ENCODE measurements at regions not wholly inside any gene's neighbourhood (a gene's known extent, or its start where the extent isn't known, plus 50 kb on each side); places are given as distances from the start of the nearest gene placed in this dataset.

DNA sequence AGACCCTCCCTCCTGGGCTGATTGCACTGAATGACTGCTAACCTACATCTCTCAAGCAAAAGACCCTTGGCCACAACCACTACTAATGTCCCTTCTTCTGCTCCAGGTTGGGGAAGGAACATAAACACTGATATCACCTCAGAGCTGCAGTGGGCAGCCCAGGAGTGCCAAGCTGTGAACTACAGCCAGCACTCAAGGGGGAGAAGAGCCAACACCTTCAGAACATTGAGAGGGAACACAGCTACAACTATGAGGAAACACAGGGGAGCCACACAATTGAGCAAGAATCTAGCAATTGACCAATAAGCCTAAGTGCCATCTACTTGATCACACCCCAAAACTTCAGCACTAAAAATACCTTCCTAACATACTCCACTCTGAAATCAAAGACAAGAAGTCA is 222.8 kb downstream of the SPATA18 start:
- Histone ChIP-seq H3K4me3 (replicated peaks; ENCODE audit: insufficient read depth, low read length) (no peak overlapping the region), H3K27me3 (ENCODE audit: insufficient read depth, poor library complexity, severe bottlenecking) (no peaks in the 10 kb centered on the region), H3K27ac (replicated peaks) (no peak overlapping the region)
- DNase-seq (ENCODE audit: low read depth in 1 of 2, low spot score in 1 of 2): no peak
- TF ChIP-seq POLR2AphosphoS5 (IDR thresholded peaks at IDR 0.05; ENCODE audit: low read depth) (no peak), GABPA (IDR thresholded peaks at IDR 0.05; ENCODE audit: low read depth) (no peak), SPI1 (IDR thresholded peaks at IDR 0.05; ENCODE audit: borderline replicate concordance, low read depth) (no peak)
- TF ChIP-seq, protein P1, sequence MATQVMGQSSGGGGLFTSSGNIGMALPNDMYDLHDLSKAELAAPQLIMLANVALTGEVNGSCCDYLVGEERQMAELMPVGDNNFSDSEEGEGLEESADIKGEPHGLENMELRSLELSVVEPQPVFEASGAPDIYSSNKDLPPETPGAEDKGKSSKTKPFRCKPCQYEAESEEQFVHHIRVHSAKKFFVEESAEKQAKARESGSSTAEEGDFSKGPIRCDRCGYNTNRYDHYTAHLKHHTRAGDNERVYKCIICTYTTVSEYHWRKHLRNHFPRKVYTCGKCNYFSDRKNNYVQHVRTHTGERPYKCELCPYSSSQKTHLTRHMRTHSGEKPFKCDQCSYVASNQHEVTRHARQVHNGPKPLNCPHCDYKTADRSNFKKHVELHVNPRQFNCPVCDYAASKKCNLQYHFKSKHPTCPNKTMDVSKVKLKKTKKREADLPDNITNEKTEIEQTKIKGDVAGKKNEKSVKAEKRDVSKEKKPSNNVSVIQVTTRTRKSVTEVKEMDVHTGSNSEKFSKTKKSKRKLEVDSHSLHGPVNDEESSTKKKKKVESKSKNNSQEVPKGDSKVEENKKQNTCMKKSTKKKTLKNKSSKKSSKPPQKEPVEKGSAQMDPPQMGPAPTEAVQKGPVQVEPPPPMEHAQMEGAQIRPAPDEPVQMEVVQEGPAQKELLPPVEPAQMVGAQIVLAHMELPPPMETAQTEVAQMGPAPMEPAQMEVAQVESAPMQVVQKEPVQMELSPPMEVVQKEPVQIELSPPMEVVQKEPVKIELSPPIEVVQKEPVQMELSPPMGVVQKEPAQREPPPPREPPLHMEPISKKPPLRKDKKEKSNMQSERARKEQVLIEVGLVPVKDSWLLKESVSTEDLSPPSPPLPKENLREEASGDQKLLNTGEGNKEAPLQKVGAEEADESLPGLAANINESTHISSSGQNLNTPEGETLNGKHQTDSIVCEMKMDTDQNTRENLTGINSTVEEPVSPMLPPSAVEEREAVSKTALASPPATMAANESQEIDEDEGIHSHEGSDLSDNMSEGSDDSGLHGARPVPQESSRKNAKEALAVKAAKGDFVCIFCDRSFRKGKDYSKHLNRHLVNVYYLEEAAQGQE (IDR thresholded peaks at IDR 0.05; ENCODE audit: insufficient replicate concordance, low read depth): no peak
- TF ChIP-seq, protein P2, sequence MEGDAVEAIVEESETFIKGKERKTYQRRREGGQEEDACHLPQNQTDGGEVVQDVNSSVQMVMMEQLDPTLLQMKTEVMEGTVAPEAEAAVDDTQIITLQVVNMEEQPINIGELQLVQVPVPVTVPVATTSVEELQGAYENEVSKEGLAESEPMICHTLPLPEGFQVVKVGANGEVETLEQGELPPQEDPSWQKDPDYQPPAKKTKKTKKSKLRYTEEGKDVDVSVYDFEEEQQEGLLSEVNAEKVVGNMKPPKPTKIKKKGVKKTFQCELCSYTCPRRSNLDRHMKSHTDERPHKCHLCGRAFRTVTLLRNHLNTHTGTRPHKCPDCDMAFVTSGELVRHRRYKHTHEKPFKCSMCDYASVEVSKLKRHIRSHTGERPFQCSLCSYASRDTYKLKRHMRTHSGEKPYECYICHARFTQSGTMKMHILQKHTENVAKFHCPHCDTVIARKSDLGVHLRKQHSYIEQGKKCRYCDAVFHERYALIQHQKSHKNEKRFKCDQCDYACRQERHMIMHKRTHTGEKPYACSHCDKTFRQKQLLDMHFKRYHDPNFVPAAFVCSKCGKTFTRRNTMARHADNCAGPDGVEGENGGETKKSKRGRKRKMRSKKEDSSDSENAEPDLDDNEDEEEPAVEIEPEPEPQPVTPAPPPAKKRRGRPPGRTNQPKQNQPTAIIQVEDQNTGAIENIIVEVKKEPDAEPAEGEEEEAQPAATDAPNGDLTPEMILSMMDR (IDR thresholded peaks at IDR 0.05; ENCODE audit: insufficient read depth, low read length): no peak

DNA sequence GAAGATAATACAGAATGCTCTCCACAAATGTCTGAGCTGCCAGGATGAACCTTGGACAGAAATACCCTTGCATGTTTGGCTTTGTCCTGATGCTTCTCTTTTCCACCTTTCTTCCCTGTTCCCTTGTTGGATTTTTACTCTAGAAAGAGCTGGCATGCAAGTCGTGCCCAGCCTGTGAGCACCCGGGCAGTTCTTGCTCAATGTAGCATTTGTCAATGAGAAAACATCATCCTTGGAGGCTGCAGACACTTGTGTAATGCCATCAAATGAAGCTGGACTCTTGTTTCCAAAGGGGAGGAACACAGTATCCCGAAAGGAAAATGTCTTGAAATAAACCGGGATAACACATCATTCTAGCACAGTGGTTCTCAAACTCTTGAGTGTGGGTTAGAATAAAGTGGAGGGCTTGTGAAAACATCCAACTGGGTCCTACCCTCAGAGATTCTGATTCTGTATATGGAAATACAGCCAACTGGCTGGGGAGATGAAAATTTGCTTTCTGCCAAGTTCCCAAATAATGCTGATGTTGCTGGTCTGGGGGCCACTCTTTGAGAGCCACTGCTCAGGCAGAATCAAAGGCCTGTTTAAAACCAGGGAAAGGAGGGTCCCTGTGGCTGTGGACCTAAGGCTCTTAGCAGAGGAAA is 237.2 kb downstream of the SPATA18 start:
- no peak for TF ChIP-seq SPI1 (IDR thresholded peaks at IDR 0.05; ENCODE audit: borderline replicate concordance, low read depth)
- no peak for TF ChIP-seq POLR2AphosphoS5 (IDR thresholded peaks at IDR 0.05; ENCODE audit: low read depth)
- TF ChIP-seq, protein P1 (IDR thresholded peaks at IDR 0.05; ENCODE audit: insufficient replicate concordance, low read depth): no peak
- TF ChIP-seq, protein P2 (IDR thresholded peaks at IDR 0.05; ENCODE audit: insufficient read depth, low read length): no peak
- TF ChIP-seq GABPA (IDR thresholded peaks at IDR 0.05; ENCODE audit: low read depth): no peak
- Histone ChIP-seq H3K27me3 (ENCODE audit: insufficient read depth, poor library complexity, severe bottlenecking) (no peaks in the 10 kb centered on the region), H3K4me3 (replicated peaks; ENCODE audit: insufficient read depth, low read length) (no peak overlapping the region), H3K27ac (replicated peaks) (no peak overlapping the region)
- no peak for DNase-seq (ENCODE audit: low read depth in 1 of 2, low spot score in 1 of 2)

DNA sequence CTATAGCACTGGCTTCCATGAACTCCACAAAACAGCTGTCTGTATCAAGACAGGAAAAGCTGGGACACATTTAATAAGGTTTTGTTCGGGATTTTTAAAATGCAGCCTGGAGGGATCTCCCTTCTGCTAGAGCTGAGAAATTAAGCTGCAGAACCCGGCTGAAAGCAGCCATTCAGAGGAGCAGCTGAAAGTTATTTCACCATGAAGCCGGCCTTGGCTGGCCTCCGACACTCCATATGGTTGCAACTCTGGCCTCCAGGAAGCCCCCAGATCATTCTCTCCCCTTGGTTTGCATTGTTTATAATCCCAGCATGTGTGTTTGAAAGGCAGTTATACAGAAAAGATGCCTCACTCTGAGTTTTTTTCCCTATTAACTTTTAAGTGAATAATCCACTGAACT is 239.4 kb downstream of the SPATA18 start:
- TF ChIP-seq, protein P2 (IDR thresholded peaks at IDR 0.05; ENCODE audit: insufficient read depth, low read length): no peak
- TF ChIP-seq, protein P1 (IDR thresholded peaks at IDR 0.05; ENCODE audit: insufficient replicate concordance, low read depth): no peak
- TF ChIP-seq GABPA (IDR thresholded peaks at IDR 0.05; ENCODE audit: low read depth) (no peak), SPI1 (IDR thresholded peaks at IDR 0.05; ENCODE audit: borderline replicate concordance, low read depth) (no peak), POLR2AphosphoS5 (IDR thresholded peaks at IDR 0.05; ENCODE audit: low read depth) (no peak)
- no peak for DNase-seq (ENCODE audit: low read depth in 1 of 2, low spot score in 1 of 2)
- no peak overlapping the region for H3K4me3 ChIP-seq (replicated peaks; ENCODE audit: insufficient read depth, low read length)

More for the DNA sequence above, 239.4 kb downstream of the SPATA18 start:
- no peaks in the 10 kb centered on the region for H3K27me3 ChIP-seq (ENCODE audit: insufficient read depth, poor library complexity, severe bottlenecking)
- no peak overlapping the region for H3K27ac ChIP-seq (replicated peaks)
